ENCODE measurements at regions not wholly inside any gene's neighbourhood (a gene's known extent, or its start where the extent isn't known, plus 50 kb on each side); places are given as distances from the start of the nearest gene placed in this dataset.
"Not testable (repeated sequence)": the region's sequence is repeated elsewhere in the genome, so short reads cannot be mapped to it uniquely, and the experiment has no call there.

GRCh38 chr1:48066936-48067335 is 69.8 kb upstream of the TRABD2B start:
- Histone ChIP-seq H3K79me2 (ENCODE audit: control insufficient read depth, insufficient read depth, low read length) (no peaks in the 10 kb centered on the region), H2AFZ (ENCODE audit: low read depth, low read length) (no peak overlapping the region), H3K36me3 (ENCODE audit: control insufficient read depth, insufficient read depth, low read length) (no peaks in the 10 kb centered on the region), H3K9me1 (ENCODE audit: control insufficient read depth, insufficient read depth, low read length) (no peaks in the 10 kb centered on the region), H3K4me3 (no peak overlapping the region), H3K4me2 (ENCODE audit: insufficient read depth, low read length) (no peak overlapping the region), H3K27me3 (ENCODE audit: control insufficient read depth in 2 of 2, insufficient read depth in 2 of 2, low read length in 2 of 2) (0 out of 5 replicates have a peak, but pooled peaks cover 0 to 4% of the 10 kb centered on the region in 2 experiments), H3K27ac (ENCODE audit: extremely low read depth, low read depth, low read length) (no peak overlapping the region), H3K9me3 (replicated peaks; ENCODE audit: control insufficient read depth, insufficient read depth, low read depth, low read length) (no peaks in the 10 kb centered on the region), H4K20me1 (replicated peaks; ENCODE audit: control insufficient read depth, insufficient read depth, low read length) (no peaks in the 10 kb centered on the region), H3K9ac (ENCODE audit: insufficient read depth in 1 of 2, low read depth in 2 of 2, low read length in 2 of 2) (no peak overlapping the region), H3K4me1 (replicated peaks in 1 of 2; ENCODE audit: control insufficient read depth in 2 of 2, insufficient read depth in 2 of 2, low read length in 2 of 2) (no peaks in the 10 kb centered on the region)
- CTCF ChIA-PET (ENCODE audit: low intra/inter-chr PET ratio), result no interaction called here
- WGBS (ENCODE audit: insufficient coverage, low coverage, missing lambda C conversion rate), result under 1% methylated on average over 4 of the region's 4 CpGs
- ATAC-seq, result no peak
- POLR2A ChIA-PET, result interaction anchor here (1.2 to 1.4 kb wide), 2 partner anchors 11 to 17 kb away, joined by 4 read pairs; no protein-coding TSS in a partner anchor
- no peak for TF ChIP-seq ZHX1 (conservative IDR thresholded peaks at IDR 0.05; ENCODE audit: low read length)
- no peak for FAIRE-seq
- in situ Hi-C loops (cut with MboI), result no loop called here
- DNase-seq (ENCODE audit: extremely low read depth in 1 of 4, low spot score in 3 of 4), result no peak
- no TSS peak for BruUV-seq (replicated peaks)
- intact Hi-C loops (cut with micrococcal nuclease), result no loop called here

GRCh38 chr1:48064693-48065092 is 67.5 kb upstream of the TRABD2B start:
- ATAC-seq; H3K27me3 ChIP-seq (ENCODE audit: control insufficient read depth in 2 of 2, insufficient read depth in 2 of 2, low read length in 2 of 2); H3K9ac ChIP-seq (ENCODE audit: insufficient read depth in 1 of 2, low read depth in 2 of 2, low read length in 2 of 2); H3K4me1 ChIP-seq (replicated peaks in 1 of 2; ENCODE audit: control insufficient read depth in 2 of 2, insufficient read depth in 2 of 2, low read length in 2 of 2); H3K4me2 ChIP-seq (ENCODE audit: insufficient read depth, low read length); H3K9me3 ChIP-seq (replicated peaks; ENCODE audit: control insufficient read depth, insufficient read depth, low read depth, low read length); H2AFZ ChIP-seq (ENCODE audit: low read depth, low read length); H3K27ac ChIP-seq (ENCODE audit: extremely low read depth, low read depth, low read length); H3K79me2 ChIP-seq (ENCODE audit: control insufficient read depth, insufficient read depth, low read length); BruUV-seq (replicated peaks); DNase-seq (ENCODE audit: extremely low read depth in 1 of 4, low spot score in 3 of 4); POLR2A ChIA-PET; H3K4me3 ChIP-seq; FAIRE-seq; in situ Hi-C loops (cut with MboI); H3K9me1 ChIP-seq (ENCODE audit: control insufficient read depth, insufficient read depth, low read length); CTCF ChIA-PET (ENCODE audit: low intra/inter-chr PET ratio); H4K20me1 ChIP-seq (replicated peaks; ENCODE audit: control insufficient read depth, insufficient read depth, low read length); H3K36me3 ChIP-seq (ENCODE audit: control insufficient read depth, insufficient read depth, low read length): not testable (repeated sequence)
- intact Hi-C loops (cut with micrococcal nuclease), result loop anchor here (5.0 kb wide), 1 partner anchor 117 kb away; no protein-coding TSS in a partner anchor
- WGBS (ENCODE audit: insufficient coverage, low coverage, missing lambda C conversion rate), result 0% methylated on average over 5 of the region's 5 CpGs

Data from K562 (cell line).